GM12878 (cell line): ENCODE measurements at regions not wholly inside any gene's neighbourhood (a gene's known extent, or its start where the extent isn't known, plus 50 kb on each side); places are given as distances from the start of the nearest gene placed in this dataset.

ENCODE experiments used
- ATAC-seq: fragments of 200-7000 bp; cut with Tn5 transposase; 3 replicates; pipeline ENCODE4 v1.9.1; 2020; ENCODE audit warnings: mild to moderate bottlenecking, moderate library complexity
- BruUV-seq: library from RNA; stranded (reverse); fragments of 400-500 nt; replicated peaks from 2 replicates; lab custom pipeline; 2021; lab: Mats Ljungman, UMichigan
- CTCF ChIA-PET: fragments of 300-600 bp; sonication (Branson Sonifier 250); formaldehyde crosslinking; extraction: SDS; loops from one replicate; lab custom pipeline; 2021; ENCODE audit warnings: inconsistent platforms; lab: Yijun Ruan, JAX
- POLR2A ChIA-PET: fragments of 350-600 bp; formaldehyde crosslinking; extraction: SDS; loops from one replicate; lab custom pipeline; 2021; ENCODE audit warnings: inconsistent platforms; lab: Charles Lee
- RAD21 ChIA-PET: fragments of 300-600 bp; sonication (Branson Sonifier 250); formaldehyde crosslinking; loops from one replicate; lab custom pipeline; 2023; ENCODE audit warnings: antibody characterized with exemption; ENCODE audit not compliant: unreplicated experiment; lab: Charles Lee
- SMC1A ChIA-PET: fragments of 300-600 bp; sonication (Branson Sonifier 250); formaldehyde crosslinking; loops from one replicate; lab custom pipeline; 2023; ENCODE audit not compliant: unreplicated experiment, uncharacterized antibody; lab: Charles Lee
- DNase-seq: peaks from one replicate; pipeline ENCODE4 v3.0.0-alpha.2; 2011; ENCODE audit warnings: low read depth, low spot score
- FAIRE-seq: peaks from 3 replicates; lab custom pipeline; 2011; peaks lifted over from hg19 to GRCh38; lab: Jason Lieb, UNC
- H2AFZ ChIP-seq: 2 replicates; pipeline ENCODE4 v1.6.0; 2011; ENCODE audit warnings: low read depth, low read length, control low read depth; ENCODE audit not compliant: control insufficient read depth
- H3K27ac ChIP-seq: 2 replicates; pipeline ENCODE4 v1.5.1; 2011; ENCODE audit warnings: control low read depth; ENCODE audit not compliant: control insufficient read depth, insufficient read depth
- H3K27me3 ChIP-seq, 2 experiments: replicated peaks in 1 of 2; 2 replicates each; pipeline versions ENCODE4 v1.6.0 to v1.6.1; 2011; ENCODE audit warnings: low read length in 1 of 2; ENCODE audit not compliant: control insufficient read depth in 2 of 2, insufficient read depth in 2 of 2
- H3K36me3 ChIP-seq, 2 experiments: 2 replicates each; pipeline ENCODE4 v1.5.1; 2011; ENCODE audit warnings: low read length in 1 of 2; ENCODE audit not compliant: control insufficient read depth in 2 of 2, insufficient read depth in 2 of 2
- H3K4me1 ChIP-seq: 2 replicates; pipeline ENCODE4 v1.6.1; 2011; ENCODE audit warnings: mild to moderate bottlenecking, low read length, moderate library complexity, mixed read lengths; ENCODE audit not compliant: control insufficient read depth, insufficient read depth
- H3K4me2 ChIP-seq: 2 replicates; pipeline ENCODE4 v1.6.0; 2011; ENCODE audit warnings: control low read depth; ENCODE audit not compliant: control insufficient read depth, insufficient read depth
- H3K4me3 ChIP-seq: fragments of 200-600 bp; sonication (generic); 2 replicates; pipeline ENCODE4 v1.5.1; 2016
- H3K79me2 ChIP-seq: 2 replicates; pipeline ENCODE4 v1.6.0; 2011; ENCODE audit warnings: low read length; ENCODE audit not compliant: control insufficient read depth, insufficient read depth
- H3K9ac ChIP-seq: 2 replicates; pipeline ENCODE4 v1.8.0; 2011; ENCODE audit warnings: low read length, control low read depth, mixed read lengths; ENCODE audit not compliant: control insufficient read depth, insufficient read depth
- H3K9me3 ChIP-seq: replicated peaks from 3 replicates; pipeline ENCODE4 v1.5.1; 2011; ENCODE audit warnings: mild to moderate bottlenecking, low read length; ENCODE audit not compliant: control insufficient read depth, insufficient read depth
- H4K20me1 ChIP-seq: 2 replicates; pipeline ENCODE4 v1.6.0; 2011; ENCODE audit not compliant: control insufficient read depth, insufficient read depth
- BRCA1 ChIP-seq: IDR thresholded peaks from 2 replicates; pipeline ENCODE4 v1.6.1; 2011; ENCODE audit warnings: low read depth, low read length, improper control_type of control experiment
- CBFB ChIP-seq: IDR thresholded peaks from 2 replicates; pipeline ENCODE4 v1.6.1; 2016; ENCODE audit warnings: antibody characterized with exemption, low read depth
- CBX3 ChIP-seq: fragments of 200-600 bp; sonication (generic); IDR thresholded peaks from 2 replicates; pipeline ENCODE4 v1.6.1; 2016; ENCODE audit warnings: low read depth, borderline replicate concordance
- CHD2 ChIP-seq: IDR thresholded peaks from 2 replicates; pipeline ENCODE4 v1.6.1; 2011; ENCODE audit warnings: low read depth, low read length, improper control_type of control experiment, borderline replicate concordance
- CHD4 ChIP-seq: fragments of 200-600 bp; sonication (generic); IDR thresholded peaks from 2 replicates; pipeline ENCODE4 v1.6.1; 2016; ENCODE audit warnings: mild to moderate bottlenecking
- EGR1 ChIP-seq, 2 experiments: IDR thresholded peaks; 1 replicate in 1 of 2; 2 replicates in 1 of 2; pipeline ENCODE4 v1.6.1; 2011 to 2012; ENCODE audit warnings: low read depth in 2 of 2, low read length in 2 of 2, borderline replicate concordance in 1 of 2, mild to moderate bottlenecking in 1 of 2, moderate library complexity in 1 of 2
- HCFC1 ChIP-seq: fragments of 150-350 bp; IDR thresholded peaks from 2 replicates; pipeline ENCODE4 v1.6.1; 2014; ENCODE audit warnings: low read length
- IRF4 ChIP-seq: IDR thresholded peaks from 2 replicates; pipeline ENCODE4 v1.6.1; 2011; ENCODE audit warnings: low read depth, low read length
- KLF5 ChIP-seq: fragments of 450-650 bp; IDR thresholded peaks from 2 replicates; pipeline ENCODE4 v1.6.1; 2014; ENCODE audit warnings: mild to moderate bottlenecking; ENCODE audit not compliant: partially characterized antibody
- NFYB ChIP-seq: IDR thresholded peaks from 2 replicates; pipeline ENCODE4 v1.6.1; 2011; ENCODE audit warnings: low read depth, mild to moderate bottlenecking, low read length, improper control_type of control experiment, moderate library complexity; ENCODE audit not compliant: insufficient read depth
- RB1 ChIP-seq: fragments of 450-650 bp; formaldehyde crosslinking; IDR thresholded peaks from 2 replicates; pipeline ENCODE4 v1.6.1; 2017; ENCODE audit warnings: mild to moderate bottlenecking, borderline replicate concordance
- RFX5 ChIP-seq: IDR thresholded peaks from 2 replicates; pipeline ENCODE4 v1.6.1; 2011; ENCODE audit warnings: low read depth, low read length, improper control_type of control experiment
- SP1 ChIP-seq: IDR thresholded peaks from one replicate; pipeline ENCODE4 v1.6.1; 2011; ENCODE audit warnings: low read depth, low read length
- TCF7 ChIP-seq: IDR thresholded peaks from 2 replicates; pipeline ENCODE4 v1.6.1; 2014; ENCODE audit warnings: antibody characterized with exemption, borderline replicate concordance
- WRNIP1 ChIP-seq: IDR thresholded peaks from 2 replicates; pipeline ENCODE4 v1.6.1; 2011; ENCODE audit warnings: low read depth, low read length, improper control_type of control experiment, borderline replicate concordance
- YBX1 ChIP-seq: fragments of 450-650 bp; IDR thresholded peaks from 2 replicates; pipeline ENCODE4 v1.6.1; 2016; ENCODE audit warnings: antibody characterized with exemption
- WGBS: methylation state at CpG from one replicate; pipeline ENCODE4 v1.1.6; 2016; ENCODE audit warnings: low lambda C conversion rate; ENCODE audit not compliant: insufficient replicate concordance, insufficient coverage; ENCODE audit errors: missing lambda C conversion rate; 5-methylcytosine and 5-hydroxymethylcytosine counted together
- in situ Hi-C: fragments of 300-500 bp; cut with MboI; formaldehyde crosslinking; loops from 9 replicates; pipeline ENCODE4 v1.14.3; 2018; ENCODE audit warnings: mixed read lengths
- intact Hi-C: fragments of 100-400 bp; cut with micrococcal nuclease; formaldehyde crosslinking; loops from one replicate; pipeline ENCODE4 v1.14.2; 2022; ENCODE audit not compliant: unreplicated experiment
- TF ChIP-seq, protein P1 (sequence below): fragments of 450-650 bp; IDR thresholded peaks from 2 replicates; pipeline ENCODE4 v1.6.1; 2017; ENCODE audit warnings: mild to moderate bottlenecking, low read depth, inconsistent platforms; ENCODE audit not compliant: poor library complexity, severe bottlenecking
- TF ChIP-seq, protein P2 (sequence below): fragments of 450-650 bp; formaldehyde crosslinking; IDR thresholded peaks from 2 replicates; pipeline ENCODE4 v1.4.0; 2022; ENCODE audit warnings: mild to moderate bottlenecking, moderate library complexity
- TF ChIP-seq, protein P3 (sequence below): IDR thresholded peaks from 2 replicates; pipeline ENCODE4 v1.6.1; 2012; ENCODE audit warnings: low read length, inconsistent platforms

DNA sequence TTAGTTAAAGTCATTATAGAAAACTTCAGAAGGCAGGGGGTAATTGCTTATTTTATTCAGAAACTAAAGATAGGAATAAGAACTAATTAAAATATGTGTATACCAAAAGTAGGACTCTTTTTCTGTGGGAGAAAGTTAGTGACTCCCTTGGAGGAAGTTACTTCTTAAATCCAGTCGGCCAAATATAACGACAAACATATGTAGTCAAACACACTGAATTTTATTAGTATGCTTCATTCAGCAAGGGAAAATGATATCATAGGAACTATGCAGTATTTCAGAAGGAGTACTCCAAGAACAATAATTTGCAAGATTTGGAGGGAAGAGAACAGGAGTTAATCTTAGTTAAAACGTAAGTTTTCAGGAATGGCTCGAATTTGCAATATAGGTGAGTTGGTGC, 432.6 kb downstream of the CYLC2 start:
- Histone ChIP-seq H3K27ac (no peak overlapping the region), H4K20me1 (no peaks in the 10 kb centered on the region), H3K4me1 (no peaks in the 10 kb centered on the region), H3K9me3 (no peaks in the 10 kb centered on the region), H3K36me3 (no peaks in the 10 kb centered on the region), H3K79me2 (no peaks in the 10 kb centered on the region), H3K27me3 (no peaks in the 10 kb centered on the region), H3K4me2 (no peak overlapping the region), H3K4me3 (no peak overlapping the region), H2AFZ (no peak overlapping the region), H3K9ac (no peak overlapping the region)
- ChIA-PET POLR2A (no interaction called here), SMC1A (no interaction called here), CTCF (no interaction called here), RAD21 (no interaction called here)
- intact Hi-C loops (no loop called here), in situ Hi-C loops (no loop called here)
- FAIRE-seq (no peak), DNase-seq (no peak), ATAC-seq (no peak)
- no TSS peak for BruUV-seq
- WGBS = 20% methylated on average over 4 of the region's 4 CpGs
- no peak for TF ChIP-seq BRCA1
- TF ChIP-seq, protein P1, sequence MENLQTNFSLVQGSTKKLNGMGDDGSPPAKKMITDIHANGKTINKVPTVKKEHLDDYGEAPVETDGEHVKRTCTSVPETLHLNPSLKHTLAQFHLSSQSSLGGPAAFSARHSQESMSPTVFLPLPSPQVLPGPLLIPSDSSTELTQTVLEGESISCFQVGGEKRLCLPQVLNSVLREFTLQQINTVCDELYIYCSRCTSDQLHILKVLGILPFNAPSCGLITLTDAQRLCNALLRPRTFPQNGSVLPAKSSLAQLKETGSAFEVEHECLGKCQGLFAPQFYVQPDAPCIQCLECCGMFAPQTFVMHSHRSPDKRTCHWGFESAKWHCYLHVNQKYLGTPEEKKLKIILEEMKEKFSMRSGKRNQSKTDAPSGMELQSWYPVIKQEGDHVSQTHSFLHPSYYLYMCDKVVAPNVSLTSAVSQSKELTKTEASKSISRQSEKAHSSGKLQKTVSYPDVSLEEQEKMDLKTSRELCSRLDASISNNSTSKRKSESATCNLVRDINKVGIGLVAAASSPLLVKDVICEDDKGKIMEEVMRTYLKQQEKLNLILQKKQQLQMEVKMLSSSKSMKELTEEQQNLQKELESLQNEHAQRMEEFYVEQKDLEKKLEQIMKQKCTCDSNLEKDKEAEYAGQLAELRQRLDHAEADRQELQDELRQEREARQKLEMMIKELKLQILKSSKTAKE = no peak
- TF ChIP-seq, protein P2, sequence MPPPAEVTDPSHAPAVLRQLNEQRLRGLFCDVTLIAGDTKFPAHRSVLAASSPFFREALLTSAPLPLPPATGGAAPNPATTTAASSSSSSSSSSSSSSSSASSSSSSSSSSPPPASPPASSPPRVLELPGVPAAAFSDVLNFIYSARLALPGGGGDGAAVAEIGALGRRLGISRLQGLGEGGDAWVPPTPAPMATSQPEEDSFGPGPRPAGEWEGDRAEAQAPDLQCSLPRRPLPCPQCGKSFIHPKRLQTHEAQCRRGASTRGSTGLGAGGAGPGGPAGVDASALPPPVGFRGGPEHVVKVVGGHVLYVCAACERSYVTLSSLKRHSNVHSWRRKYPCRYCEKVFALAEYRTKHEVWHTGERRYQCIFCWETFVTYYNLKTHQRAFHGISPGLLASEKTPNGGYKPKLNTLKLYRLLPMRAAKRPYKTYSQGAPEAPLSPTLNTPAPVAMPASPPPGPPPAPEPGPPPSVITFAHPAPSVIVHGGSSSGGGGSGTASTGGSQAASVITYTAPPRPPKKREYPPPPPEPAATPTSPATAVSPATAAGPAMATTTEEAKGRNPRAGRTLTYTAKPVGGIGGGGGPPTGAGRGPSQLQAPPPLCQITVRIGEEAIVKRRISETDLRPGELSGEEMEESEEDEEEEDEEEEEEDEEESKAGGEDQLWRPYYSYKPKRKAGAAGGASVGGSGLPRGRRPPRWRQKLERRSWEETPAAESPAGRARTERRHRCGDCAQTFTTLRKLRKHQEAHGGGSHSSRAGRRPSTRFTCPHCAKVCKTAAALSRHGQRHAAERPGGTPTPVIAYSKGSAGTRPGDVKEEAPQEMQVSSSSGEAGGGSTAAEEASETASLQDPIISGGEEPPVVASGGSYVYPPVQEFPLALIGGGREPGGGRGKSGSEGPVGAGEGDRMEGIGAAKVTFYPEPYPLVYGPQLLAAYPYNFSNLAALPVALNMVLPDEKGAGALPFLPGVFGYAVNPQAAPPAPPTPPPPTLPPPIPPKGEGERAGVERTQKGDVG (CRISPR knock-in tag) = no peak
- TF ChIP-seq CBX3 = no peak
- TF ChIP-seq SP1 = no peak
- no peak for TF ChIP-seq CHD4
- TF ChIP-seq YBX1 = no peak
- TF ChIP-seq CBFB = no peak
- TF ChIP-seq TCF7 = no peak
- no peak for TF ChIP-seq EGR1 (IDR thresholded peaks at IDR 0.05; ENCODE audit: borderline replicate concordance in 1 of 2, low read depth in 2 of 2, low read length in 2 of 2)
- no peak for TF ChIP-seq CHD2
- TF ChIP-seq RFX5 = no peak
- TF ChIP-seq NFYB = no peak
- TF ChIP-seq IRF4 = no peak
- no peak for TF ChIP-seq KLF5
- no peak for TF ChIP-seq HCFC1
- TF ChIP-seq, protein P3, sequence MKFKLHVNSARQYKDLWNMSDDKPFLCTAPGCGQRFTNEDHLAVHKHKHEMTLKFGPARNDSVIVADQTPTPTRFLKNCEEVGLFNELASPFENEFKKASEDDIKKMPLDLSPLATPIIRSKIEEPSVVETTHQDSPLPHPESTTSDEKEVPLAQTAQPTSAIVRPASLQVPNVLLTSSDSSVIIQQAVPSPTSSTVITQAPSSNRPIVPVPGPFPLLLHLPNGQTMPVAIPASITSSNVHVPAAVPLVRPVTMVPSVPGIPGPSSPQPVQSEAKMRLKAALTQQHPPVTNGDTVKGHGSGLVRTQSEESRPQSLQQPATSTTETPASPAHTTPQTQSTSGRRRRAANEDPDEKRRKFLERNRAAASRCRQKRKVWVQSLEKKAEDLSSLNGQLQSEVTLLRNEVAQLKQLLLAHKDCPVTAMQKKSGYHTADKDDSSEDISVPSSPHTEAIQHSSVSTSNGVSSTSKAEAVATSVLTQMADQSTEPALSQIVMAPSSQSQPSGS = no peak
- no peak for TF ChIP-seq RB1
- no peak for TF ChIP-seq WRNIP1
